WERI-Rb-1 (cell line): ENCODE measurements at regions not wholly inside any gene's neighbourhood (a gene's known extent, or its start where the extent isn't known, plus 50 kb on each side); places are given as distances from the start of the nearest gene placed in this dataset.
A peak's percentile ranks its signal among the peaks of the same experiment; 100 is the strongest.
"Not testable (repeated sequence)": the region's sequence is repeated elsewhere in the genome, so short reads cannot be mapped to it uniquely, and the experiment has no call there.

ENCODE experiments used
- DNase-seq: peaks from one replicate; pipeline ENCODE4 v3.0.0-alpha.2; 2020
- H3K27ac ChIP-seq: fragments of 250-450 bp; sonication (Bioruptor Pico); 2 replicates; pipeline ENCODE4 v1.5.1; 2020; ENCODE audit warnings: mild to moderate bottlenecking, moderate library complexity
- H3K27me3 ChIP-seq: fragments of 250-450 bp; sonication (Bioruptor Pico); 2 replicates; pipeline ENCODE4 v1.5.1; 2021; ENCODE audit warnings: mild to moderate bottlenecking, low read depth, moderate library complexity; ENCODE audit not compliant: insufficient read depth, severe bottlenecking
- H3K36me3 ChIP-seq: fragments of 250-450 bp; sonication (Bioruptor Pico); 2 replicates; pipeline ENCODE4 v1.5.1; 2020; ENCODE audit warnings: mild to moderate bottlenecking, moderate library complexity
- H3K4me3 ChIP-seq: 2 replicates; pipeline ENCODE4 v1.5.1; 2011; ENCODE audit warnings: low read depth, mild to moderate bottlenecking, control low read depth, low read length
- H3K9me3 ChIP-seq: fragments of 250-450 bp; sonication (Bioruptor Pico); 2 replicates; pipeline ENCODE4 v1.5.1; 2021; ENCODE audit warnings: mild to moderate bottlenecking, moderate library complexity; ENCODE audit not compliant: severe bottlenecking
- CTCF ChIP-seq: IDR thresholded peaks from 2 replicates; pipeline ENCODE4 v1.5.1; 2011; ENCODE audit warnings: low read depth, mild to moderate bottlenecking, control low read depth, inconsistent platforms, low read length

- not testable (repeated sequence) for DNase-seq, H3K4me3 ChIP-seq, H3K27ac ChIP-seq, H3K36me3 ChIP-seq, H3K27me3 ChIP-seq, H3K9me3 ChIP-seq
Observed at GRCh38 chrX:3833761-3834542, 120.5 kb upstream of the PRKX start.

- DNase-seq, H3K4me3 ChIP-seq, H3K9me3 ChIP-seq, H3K36me3 ChIP-seq, H3K27me3 ChIP-seq, H3K27ac ChIP-seq: not testable (repeated sequence)
Observed at GRCh38 chrX:3830020-3830419, 116.6 kb upstream of the PRKX start.

- not testable (repeated sequence) for H3K27ac ChIP-seq, H3K27me3 ChIP-seq, H3K9me3 ChIP-seq, H3K4me3 ChIP-seq, DNase-seq, H3K36me3 ChIP-seq
Observed at GRCh38 chrX:3829041-3829531, 115.6 kb upstream of the PRKX start.

- DNase-seq, H3K4me3 ChIP-seq, H3K9me3 ChIP-seq: not testable (repeated sequence)
Observed at GRCh38 chrX:3828378-3829040, 115.1 kb upstream of the PRKX start.

GRCh38 chrX:3824008-3824407 is 110.6 kb upstream of the PRKX start:
- H3K27me3 ChIP-seq, DNase-seq, H3K27ac ChIP-seq, H3K4me3 ChIP-seq, H3K9me3 ChIP-seq: not testable (repeated sequence)
- peaks cover 25% of the 10 kb centered on the region for H3K36me3 ChIP-seq

More at GRCh38 chrX:3828378-3829040, 115.1 kb upstream of the PRKX start:
- H3K27ac ChIP-seq, H3K36me3 ChIP-seq, H3K27me3 ChIP-seq: not testable (repeated sequence)

GRCh38 chrX:3820167-3820566 is 106.7 kb upstream of the PRKX start:
- no peak for TF ChIP-seq CTCF
- no peak for DNase-seq
- Histone ChIP-seq H3K27ac (no peak overlapping the region), H3K9me3 (no peaks in the 10 kb centered on the region), H3K36me3 (peaks cover 45% of the 10 kb centered on the region), H3K27me3 (no peaks in the 10 kb centered on the region), H3K4me3 (no peak overlapping the region)

GRCh38 chrX:3817480-3817879 is 104.0 kb upstream of the PRKX start:
- DNase-seq, H3K4me3 ChIP-seq, H3K27me3 ChIP-seq, H3K9me3 ChIP-seq, H3K27ac ChIP-seq: not testable (repeated sequence)
- H3K36me3 ChIP-seq = peaks cover 45% of the 10 kb centered on the region

- DNase-seq = peak; percentile 73
- peak overlapping the region; percentile 96 for H3K27ac ChIP-seq
- H3K9me3 ChIP-seq = no peaks in the 10 kb centered on the region
- H3K4me3 ChIP-seq = peak overlapping the region; percentile 67
- peak; percentile 11; the same call in 1 of the 2 replicates for TF ChIP-seq CTCF
- no peaks in the 10 kb centered on the region for H3K27me3 ChIP-seq
- H3K36me3 ChIP-seq = peaks cover 40% of the 10 kb centered on the region
Observed at GRCh38 chrX:3815896-3816664, 102.6 kb upstream of the PRKX start.
